Stomach (tissue), 4 donors: ENCODE measurements at regions not wholly inside any gene's neighbourhood (a gene's known extent, or its start where the extent isn't known, plus 50 kb on each side); places are given as distances from the start of the nearest gene placed in this dataset.

Source experiments
- POLR2A ChIP-seq, 4 donors: fragments of 450-650 bp; IDR thresholded peaks; one replicate each; pipeline ENCODE4 v1.6.1; 2016; ENCODE audit warnings: antibody characterized with exemption in 4 of 4, control low read depth in 2 of 4, mild to moderate bottlenecking in 1 of 4, moderate library complexity in 1 of 4
- TF ChIP-seq, protein P1 (sequence below), 7 experiments: fragments of 450-650 bp in 4 of 7; fragments of 200-600 bp in 3 of 7; sonication (generic) in 3 of 7; IDR thresholded peaks; one replicate each; pipeline ENCODE4 v1.5.1; 2016 to 2019; ENCODE audit warnings: antibody characterized with exemption in 7 of 7, control low read depth in 2 of 7, mild to moderate bottlenecking in 1 of 7

DNA sequence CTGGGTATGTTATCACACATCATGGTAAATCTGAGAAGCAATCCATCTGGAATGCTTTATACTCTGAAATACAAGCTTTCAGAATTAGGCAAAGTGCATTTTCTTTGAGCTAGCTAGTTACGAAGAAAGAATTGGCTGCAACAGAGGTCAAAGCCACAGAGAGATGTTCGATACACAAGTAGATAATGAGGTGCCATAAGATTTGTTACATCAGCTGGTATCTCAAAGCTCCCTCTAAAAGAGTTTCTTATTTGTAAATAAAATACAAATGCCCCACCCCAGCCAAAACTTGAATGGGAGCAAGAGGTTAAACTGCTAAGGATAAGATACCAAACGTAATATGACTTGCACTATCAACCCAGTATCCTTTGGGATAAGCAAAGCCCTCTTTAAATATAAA is 84.0 kb upstream of the SLCO3A1 start:
- no peak for TF ChIP-seq POLR2A (IDR thresholded peaks at IDR 0.05)
- TF ChIP-seq, protein P1, sequence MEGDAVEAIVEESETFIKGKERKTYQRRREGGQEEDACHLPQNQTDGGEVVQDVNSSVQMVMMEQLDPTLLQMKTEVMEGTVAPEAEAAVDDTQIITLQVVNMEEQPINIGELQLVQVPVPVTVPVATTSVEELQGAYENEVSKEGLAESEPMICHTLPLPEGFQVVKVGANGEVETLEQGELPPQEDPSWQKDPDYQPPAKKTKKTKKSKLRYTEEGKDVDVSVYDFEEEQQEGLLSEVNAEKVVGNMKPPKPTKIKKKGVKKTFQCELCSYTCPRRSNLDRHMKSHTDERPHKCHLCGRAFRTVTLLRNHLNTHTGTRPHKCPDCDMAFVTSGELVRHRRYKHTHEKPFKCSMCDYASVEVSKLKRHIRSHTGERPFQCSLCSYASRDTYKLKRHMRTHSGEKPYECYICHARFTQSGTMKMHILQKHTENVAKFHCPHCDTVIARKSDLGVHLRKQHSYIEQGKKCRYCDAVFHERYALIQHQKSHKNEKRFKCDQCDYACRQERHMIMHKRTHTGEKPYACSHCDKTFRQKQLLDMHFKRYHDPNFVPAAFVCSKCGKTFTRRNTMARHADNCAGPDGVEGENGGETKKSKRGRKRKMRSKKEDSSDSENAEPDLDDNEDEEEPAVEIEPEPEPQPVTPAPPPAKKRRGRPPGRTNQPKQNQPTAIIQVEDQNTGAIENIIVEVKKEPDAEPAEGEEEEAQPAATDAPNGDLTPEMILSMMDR (IDR thresholded peaks at IDR 0.05) = no peak
